UCSD-AML1 (cell line): ENCODE measurements at regions not wholly inside any gene's neighbourhood (a gene's known extent, or its start where the extent isn't known, plus 50 kb on each side); places are given as distances from the start of the nearest gene placed in this dataset.

Source experiments
- DNase-seq: peaks from one replicate; lab custom pipeline; 2025; ENCODE audit not compliant: unreplicated experiment; lab: John Stamatoyannopoulos, UW

DNA sequence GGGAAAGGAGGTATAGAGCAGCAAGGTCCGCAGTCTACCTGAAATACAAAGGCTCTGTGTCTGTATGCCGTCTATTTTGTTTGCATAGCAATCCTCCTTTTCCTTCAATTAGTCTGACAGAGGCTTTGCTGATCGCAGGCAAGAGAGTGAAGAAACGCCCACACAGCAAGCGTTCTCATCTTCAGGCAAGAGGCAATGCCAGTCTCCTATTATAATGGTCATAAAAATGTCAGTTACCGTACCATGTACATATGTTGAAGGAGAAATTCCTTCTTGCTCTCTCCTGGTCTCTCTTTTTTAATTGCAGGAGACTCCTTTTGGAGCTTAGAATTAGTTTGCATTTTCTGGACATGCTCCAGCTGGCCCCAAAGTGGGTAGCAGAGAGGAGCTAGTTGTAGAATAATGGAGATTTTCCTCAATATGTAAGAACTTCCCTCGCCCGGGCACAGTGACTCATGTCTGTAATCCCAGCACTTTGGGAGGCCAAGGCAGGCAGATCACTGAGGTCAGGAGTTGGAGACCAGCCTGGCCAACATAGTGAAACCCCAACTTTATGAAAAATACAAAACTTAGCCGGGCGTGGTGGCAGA lies 139.5 kb downstream of the PFKFB3 start:
- DNase-seq, result no peak

DNA sequence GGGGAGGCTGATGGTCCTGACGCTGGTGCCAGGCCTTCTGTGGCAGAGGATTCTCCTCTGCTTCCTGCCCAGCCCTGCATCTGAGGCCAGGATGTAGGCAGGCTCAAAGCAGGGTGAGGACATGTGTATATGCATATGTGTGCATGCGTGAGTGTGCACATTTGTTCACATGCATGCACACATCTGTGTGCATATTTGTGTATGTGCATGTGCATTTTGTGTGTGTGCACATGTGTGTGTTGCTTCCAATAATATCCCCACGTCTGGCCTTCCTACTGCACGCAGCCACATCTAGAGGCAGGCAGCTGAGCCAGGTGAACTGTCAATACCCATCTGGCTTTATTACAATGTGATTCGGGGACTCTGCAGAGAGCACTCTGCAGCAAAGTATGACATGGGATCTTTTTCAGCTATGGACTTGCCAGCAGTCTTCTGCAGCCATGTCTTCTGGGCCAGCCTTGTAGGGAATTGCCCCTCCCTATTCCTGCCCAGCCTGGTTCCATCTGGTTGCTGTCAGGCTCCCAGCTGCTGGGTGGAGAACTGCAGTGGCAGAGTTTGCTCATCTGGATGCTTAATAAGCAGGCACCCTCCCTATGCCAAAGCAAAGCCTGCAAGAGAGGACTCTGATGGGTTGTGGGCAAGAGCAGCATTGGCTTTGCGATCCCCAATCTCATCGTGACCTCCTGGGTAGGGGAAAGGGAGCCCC lies 140.7 kb downstream of the PFKFB3 start:
- DNase-seq, result no peak

DNA sequence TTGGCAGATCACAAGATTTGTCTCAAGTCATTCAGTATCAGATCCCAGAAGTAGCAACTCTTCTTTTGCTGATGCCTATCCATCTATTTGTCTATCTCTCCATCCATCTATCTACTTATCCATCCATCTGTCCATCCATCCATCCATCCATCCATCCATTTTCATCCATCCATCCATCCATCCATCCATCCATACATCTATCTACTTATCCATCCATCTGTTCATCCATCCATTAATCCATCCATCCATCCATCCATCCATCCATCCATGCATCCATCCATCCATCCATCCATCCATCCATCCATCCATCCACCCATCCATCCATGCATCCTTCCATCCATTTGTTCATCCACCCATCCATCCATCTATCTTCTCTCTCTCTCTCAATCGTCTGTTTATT lies 142.7 kb downstream of the PFKFB3 start:
- DNase-seq, result no peak

DNA sequence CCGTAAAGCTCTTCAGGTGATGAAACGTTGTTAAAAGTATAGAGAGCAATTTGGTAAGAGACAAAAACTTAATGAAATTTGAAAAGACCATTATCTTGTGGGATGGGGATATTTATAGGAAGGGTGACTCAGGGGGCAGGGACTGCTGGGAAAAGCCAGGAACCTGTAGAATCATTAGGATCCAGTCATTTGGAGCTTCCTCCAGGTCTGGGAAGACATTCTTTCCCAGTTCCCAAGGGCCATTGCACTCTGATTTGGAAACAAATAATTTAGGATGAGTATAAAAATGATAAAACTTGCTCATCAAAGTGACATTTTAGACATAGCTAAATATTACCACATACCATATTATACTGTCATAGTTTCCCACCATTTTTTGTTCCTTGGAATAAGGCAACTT lies 143.9 kb downstream of the PFKFB3 start:
- DNase-seq, result no peak

DNA sequence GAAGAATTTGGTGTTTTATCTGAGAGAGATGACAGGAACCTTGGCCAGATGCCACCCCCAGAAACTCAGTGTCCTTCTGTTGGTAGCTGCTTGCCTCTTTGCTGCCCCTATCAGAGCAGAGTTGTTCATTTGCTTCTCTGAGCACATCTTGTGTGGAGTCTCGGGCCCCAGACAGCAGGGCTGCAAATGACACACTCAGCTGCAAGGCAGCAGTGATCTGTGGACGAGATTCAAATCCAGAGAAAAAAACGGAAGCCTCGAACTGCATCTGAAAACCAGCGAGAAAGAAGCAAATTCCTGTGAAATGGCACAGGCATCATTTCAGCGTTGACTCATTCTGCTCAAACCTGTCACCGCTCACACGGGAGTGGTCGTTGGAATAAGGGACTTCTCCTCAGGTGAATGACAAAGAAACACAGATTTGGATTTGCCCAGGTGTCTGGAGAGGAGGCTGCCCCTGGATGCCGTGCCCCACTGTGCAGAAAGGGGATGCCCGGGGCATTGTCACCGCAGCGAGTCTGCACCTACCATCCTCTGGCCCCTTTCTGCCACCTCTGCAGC lies 144.7 kb downstream of the PFKFB3 start:
- DNase-seq, result no peak

DNA sequence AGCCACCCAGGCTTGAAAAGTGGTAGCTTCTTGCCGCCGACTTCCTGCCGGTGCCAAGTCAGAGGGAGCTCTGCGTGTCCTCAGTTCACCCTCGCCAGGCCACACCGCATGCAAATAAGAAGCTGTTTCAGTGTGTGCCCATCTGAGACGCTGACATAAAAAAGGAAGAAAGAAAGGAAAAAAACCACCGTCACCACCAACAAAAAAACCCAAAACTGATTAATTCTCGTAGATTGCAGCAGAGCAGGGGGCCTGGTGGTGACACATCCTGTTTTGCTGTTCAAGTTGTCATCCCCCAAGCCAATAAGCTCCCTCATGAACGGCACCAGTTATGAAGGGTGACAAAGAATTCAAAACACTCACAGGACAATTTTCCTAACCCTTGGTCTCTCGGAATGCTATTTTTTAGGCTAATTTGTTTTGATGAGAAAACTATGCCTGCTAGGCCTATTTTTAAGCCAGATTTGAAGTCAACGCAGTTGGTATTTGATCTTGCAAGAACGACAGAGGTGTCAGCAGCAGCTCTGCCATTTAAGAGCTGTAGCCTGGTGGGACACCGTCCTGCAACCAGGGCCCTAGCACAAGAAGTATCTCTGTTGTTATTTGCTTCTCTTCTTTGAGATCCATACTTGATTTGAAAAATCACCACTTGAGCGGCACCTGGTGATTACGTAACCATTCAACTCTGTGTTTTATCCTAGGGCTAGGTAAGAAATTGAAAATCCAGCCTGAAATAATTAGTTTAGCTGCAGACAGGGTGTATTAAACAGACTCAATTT lies 145.6 kb downstream of the PFKFB3 start:
- DNase-seq, result peak; percentile 45

DNA sequence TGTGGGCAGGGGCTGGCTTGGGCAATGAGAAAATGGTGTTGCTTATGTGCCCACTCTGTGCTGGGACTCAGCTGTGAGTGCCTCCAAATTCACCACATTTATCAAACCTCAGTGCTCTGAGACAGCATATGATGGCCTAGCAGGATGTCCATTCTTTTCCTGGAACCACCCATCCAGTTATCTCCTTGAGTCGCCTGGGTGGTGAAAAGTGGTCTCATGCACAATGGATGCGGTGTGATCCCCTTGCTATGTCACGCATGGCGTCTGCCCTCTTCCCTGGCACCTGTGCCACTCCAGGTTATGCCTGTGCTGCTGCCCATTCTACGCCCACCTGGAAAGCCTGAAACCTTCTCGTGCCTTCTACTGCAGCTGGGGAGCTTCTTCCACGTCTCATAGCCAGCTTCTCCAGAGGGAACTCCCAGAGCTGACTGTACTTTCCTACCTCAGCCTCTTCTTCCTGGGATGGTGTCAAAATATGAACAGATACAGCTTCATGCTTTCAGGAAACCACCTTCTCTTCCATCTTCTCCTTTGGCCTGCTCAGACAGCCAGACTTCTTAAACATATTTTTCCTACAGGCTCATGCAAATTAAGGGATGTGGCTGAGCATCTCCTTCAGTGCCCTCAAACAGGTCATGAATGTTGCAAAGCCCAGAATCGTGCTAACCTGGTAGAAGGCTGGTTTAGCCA lies 147.3 kb downstream of the PFKFB3 start:
- DNase-seq, result no peak

DNA sequence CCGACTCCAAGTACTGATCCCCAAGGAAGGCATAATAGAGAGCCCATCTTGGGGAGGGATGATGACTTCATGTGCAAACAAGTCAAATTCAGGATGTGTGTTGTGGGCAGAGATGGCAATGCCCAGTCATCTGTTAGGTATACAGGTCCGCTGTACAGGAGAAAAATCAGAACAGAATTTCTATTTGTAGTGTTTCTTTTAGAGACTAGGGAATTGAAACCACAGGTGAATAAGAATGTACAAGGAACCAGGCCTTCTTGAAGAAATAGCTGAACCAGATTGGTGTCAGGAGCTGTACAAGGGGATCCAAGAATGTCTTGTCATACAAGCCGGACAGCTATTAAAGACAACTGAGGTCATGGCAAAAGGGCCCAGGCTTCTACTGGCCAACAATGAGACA lies 147.9 kb downstream of the PFKFB3 start:
- no peak for DNase-seq

DNA sequence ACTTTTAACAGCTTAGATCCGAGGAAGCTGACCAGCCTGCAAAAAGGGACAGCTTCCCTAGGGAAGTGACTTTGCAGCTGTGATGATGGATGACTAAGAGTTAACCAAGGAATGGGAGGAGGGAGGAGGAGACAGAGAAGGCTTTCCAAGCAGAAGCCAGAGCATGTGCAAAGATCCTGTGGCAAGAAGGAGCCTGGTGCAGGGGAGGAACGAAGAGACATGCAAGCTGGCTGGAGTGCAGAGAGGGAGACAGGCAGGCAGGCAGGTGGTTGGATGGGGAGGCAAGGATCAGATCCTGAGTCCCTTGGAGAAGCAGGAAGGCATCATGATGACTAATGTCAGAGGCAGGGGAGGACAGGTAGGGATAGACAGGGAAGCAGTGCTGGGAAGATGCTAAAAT lies 148.8 kb downstream of the PFKFB3 start:
- DNase-seq, result no peak

DNA sequence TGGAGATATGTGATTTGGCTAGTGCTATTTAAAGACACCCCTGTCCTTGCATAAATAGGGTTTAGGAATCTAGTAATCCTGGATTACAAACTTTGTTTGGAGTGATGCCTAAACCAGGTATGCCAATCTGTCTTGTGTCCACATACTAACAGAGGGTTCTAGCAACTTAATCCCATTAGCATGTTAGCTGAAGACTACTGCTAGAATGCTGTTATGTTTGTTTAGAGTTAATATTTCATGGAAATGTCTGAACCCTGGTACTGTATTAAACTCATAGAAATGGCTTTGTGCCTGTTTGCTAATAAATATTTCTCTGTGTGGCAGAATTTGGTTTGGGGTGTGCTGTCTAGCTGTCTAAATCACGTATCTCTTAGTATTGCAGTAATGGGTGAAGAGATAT lies 150.8 kb downstream of the PFKFB3 start:
- no peak for DNase-seq

DNA sequence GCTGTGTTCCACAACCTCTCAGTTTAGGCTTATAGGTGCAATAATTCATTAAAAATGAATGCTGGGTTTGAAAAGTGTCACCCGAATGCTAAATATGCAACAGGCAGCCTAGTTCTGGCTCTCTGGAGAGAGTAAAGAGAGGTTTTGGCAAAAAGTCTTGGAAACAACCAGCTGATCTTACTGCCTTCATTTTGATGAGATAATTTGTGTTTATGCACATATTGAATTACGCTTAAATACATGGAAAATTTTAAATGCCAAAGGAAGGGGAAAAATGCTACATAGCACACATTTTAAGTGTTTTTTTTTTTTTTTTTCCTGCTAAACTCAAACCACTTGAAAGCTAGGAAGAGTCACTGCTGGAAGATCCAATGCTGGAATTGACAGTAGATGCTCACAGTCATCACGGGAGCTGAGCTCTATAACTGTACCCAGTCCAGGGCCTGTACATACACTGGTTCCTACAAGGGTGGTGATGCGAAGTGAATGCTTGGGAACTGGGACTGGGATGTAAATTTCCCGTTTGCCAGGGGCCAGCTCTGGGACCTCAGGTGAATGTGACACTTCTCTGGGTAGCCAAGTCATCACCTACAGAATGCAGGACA lies 151.5 kb downstream of the PFKFB3 start:
- no peak for DNase-seq

DNA sequence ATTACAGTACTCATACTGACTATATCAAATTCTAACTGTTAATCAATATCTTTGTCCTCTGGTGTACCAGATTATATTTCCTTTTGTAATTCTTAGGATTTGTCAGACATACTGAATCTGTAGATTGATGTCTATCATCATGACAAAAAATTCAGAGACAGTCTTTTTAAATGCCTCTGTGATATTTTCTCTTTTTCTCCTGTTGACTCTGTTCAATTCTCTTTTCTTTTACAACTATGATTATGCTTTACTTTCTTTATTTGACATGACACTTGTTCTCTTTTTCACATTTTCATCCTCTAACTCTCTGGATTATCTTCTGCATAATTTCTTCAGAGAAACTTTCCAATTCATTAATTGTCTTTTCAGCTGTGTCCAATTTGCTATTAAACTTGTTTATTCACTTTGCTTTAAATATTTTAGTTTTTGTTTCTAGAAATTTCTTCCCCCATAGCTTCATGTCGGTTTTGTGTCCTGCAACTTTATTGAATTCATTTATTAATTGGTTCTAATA lies 153.6 kb downstream of the PFKFB3 start:
- DNase-seq, result no peak

DNA sequence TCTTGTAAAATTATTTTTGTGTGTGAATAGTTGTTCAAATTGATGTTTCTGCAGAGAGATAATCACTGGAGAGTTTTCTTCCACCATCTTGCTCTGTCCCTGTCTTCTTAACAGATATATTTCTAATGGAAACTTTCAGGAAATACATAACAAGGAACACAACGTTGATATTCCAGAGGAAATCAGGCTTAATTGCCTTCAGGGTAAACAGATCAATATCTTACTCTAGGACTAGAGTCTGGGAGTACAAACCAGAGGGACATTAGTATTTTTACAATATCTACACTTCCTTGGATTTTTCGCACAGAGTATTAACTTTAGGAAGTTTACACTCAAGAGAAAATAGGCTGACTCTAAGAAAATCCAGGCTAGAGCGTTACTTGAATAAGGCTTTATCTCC lies 159.1 kb downstream of the PFKFB3 start:
- no peak for DNase-seq

DNA sequence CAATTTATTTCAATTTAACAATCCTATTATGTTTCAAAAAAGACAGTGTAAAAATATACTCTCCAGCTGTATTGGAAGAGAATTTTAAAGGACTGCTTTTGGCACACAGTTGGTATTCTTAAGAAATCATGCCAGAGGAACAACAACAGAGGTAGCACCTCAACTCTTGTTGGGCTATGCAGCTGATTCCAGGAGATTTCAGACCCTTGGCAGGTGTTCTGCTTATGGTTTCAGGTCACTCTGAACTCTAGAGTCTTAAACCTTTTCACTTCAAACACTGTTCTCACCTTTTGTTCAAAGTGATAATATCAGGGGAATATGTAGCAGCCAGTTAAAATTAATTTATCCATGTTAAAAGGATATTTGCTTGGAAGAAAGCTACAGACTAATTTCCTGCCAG lies 160.1 kb downstream of the PFKFB3 start:
- no peak for DNase-seq

DNA sequence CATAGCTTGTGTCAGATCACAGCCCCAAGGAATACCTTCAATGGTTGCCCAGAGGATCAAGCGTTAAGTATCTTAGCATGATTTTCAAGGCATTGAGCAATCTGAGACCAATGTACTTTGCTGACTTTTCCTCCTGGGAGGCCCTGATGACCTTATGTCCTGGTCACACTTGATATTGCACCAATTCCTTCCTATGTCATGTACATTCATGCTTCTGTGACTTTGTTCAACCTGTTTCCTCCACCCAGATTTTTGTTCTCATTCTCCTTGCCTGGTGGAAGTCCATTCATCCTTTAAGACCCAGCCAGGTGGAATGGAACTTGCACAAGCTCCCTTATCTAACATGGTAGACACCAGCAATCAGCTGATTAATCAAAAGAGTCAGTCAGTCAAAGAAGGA lies 160.8 kb downstream of the PFKFB3 start:
- DNase-seq, result no peak

DNA sequence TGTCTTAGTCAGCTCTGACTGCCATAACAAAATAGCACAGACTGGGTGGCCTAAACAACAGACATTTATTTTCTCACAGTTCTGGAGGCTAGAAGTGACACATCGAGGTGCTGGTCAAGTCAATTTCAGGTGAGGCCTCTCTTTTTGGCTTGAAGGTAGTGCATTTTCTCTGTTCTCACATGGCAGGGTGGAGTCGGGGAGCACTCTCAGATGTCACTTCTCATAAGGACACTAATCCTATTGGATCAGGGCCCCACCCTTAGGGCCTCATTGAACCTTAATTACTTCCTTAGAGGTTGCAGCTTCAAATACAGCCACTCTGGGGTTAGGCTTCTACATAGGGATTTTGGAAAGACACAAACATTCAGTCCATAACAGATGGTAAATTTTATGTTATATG lies 161.6 kb downstream of the PFKFB3 start:
- DNase-seq, result no peak

DNA sequence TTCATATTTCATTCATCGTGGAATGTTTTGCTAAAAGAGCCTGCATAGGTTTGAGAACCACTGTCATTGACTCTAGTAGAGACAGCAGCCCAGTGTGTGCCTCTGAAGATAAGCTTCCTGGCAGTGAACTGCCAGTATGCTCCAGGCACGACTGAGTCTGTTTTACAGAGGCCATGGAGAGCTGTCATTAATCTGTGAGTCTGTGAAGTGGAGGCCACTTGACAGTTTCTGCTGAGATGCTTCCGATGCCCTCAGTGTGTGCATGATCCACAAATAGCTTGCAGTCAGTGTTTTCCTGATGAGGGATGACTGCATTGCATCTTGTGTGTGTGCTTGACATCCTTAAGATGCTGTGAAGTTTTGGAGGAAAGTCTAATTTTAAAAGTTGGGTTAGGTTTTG lies 162.2 kb downstream of the PFKFB3 start:
- DNase-seq, result no peak

DNA sequence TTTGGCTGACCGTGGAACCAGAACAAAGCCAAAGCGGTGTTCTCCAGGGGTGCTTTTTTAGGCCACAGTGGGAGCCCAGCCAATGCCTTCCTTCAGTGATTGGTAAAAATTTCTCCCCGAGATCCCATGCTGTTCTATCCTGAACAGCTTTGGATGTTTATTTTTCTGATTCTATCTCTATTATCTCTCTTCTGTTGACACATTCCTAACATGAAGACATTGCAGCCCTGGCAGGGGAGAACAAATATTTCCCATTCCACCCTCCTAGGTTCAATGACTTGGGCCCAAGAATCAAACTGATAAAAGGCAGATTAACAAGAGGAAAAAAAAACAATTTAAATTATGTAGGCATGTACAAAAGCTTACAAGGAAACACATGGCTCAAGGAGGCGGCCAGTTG lies 162.7 kb downstream of the PFKFB3 start:
- DNase-seq, result no peak
